ENCODE measurements at regions not wholly inside any gene's neighbourhood (a gene's known extent, or its start where the extent isn't known, plus 50 kb on each side); places are given as distances from the start of the nearest gene placed in this dataset.

- WGBS: 56% methylated on average over 7 of the region's 7 CpGs
- DNase-seq (ENCODE audit: low spot score): no peak
- no peaks in the 10 kb centered on the region for H3K27me3 ChIP-seq (ENCODE audit: control insufficient read depth in 4 of 4, insufficient read depth in 4 of 4, low read length in 3 of 4)
These were observed 265.5 kb downstream of the CYRIA start for GRCh38 chr2:16400127-16400623.

GRCh38 chr2:16398486-16399043, 267.1 kb downstream of the CYRIA start:
- Histone ChIP-seq H3K27me3 (ENCODE audit: control insufficient read depth in 4 of 4, insufficient read depth in 4 of 4, low read length in 3 of 4) (no peaks in the 10 kb centered on the region), H3K36me3 (ENCODE audit: control insufficient read depth in 4 of 4, insufficient read depth in 3 of 4, low read depth in 1 of 4, low read length in 3 of 4) (no peaks in the 10 kb centered on the region), H3K9ac (ENCODE audit: low read depth in 1 of 2, low read length in 2 of 2) (no peak overlapping the region), H3K4me1 (ENCODE audit: control insufficient read depth in 4 of 4, insufficient read depth in 4 of 4, low read length in 3 of 4) (no peaks in the 10 kb centered on the region), H3K4me3 (ENCODE audit: low read depth in 1 of 3, low read length in 3 of 3) (no peak overlapping the region), H3K27ac (ENCODE audit: low read depth in 1 of 2, low read length in 2 of 2) (no peak overlapping the region), H3K9me3 (ENCODE audit: control insufficient read depth in 4 of 4, low read length in 3 of 4) (no peaks in the 10 kb centered on the region)
- no peak for DNase-seq (ENCODE audit: low spot score)
- no peak for TF ChIP-seq MAX (IDR thresholded peaks at IDR 0.05)
- 91% methylated on average over 2 of the region's 2 CpGs for WGBS

More at GRCh38 chr2:16400127-16400623, 265.5 kb downstream of the CYRIA start:
- no peaks in the 10 kb centered on the region for H3K4me1 ChIP-seq (ENCODE audit: control insufficient read depth in 4 of 4, insufficient read depth in 4 of 4, low read length in 3 of 4)
- H3K27ac ChIP-seq (ENCODE audit: low read depth in 1 of 2, low read length in 2 of 2): no peak overlapping the region
- no peaks in the 10 kb centered on the region for H3K9me3 ChIP-seq (ENCODE audit: control insufficient read depth in 4 of 4, low read length in 3 of 4)
- TF ChIP-seq NR2F2 (IDR thresholded peaks at IDR 0.05) (no peak), RXRA (IDR thresholded peaks at IDR 0.05) (no peak), RAD21 (IDR thresholded peaks at IDR 0.05) (no peak), MAX (IDR thresholded peaks at IDR 0.05) (no peak), CTCF (IDR thresholded peaks at IDR 0.05; ENCODE audit: low read depth, low read length, missing input control) (no peak), EGR1 (IDR thresholded peaks at IDR 0.05; ENCODE audit: low read depth in 2 of 2) (no peak), REST (IDR thresholded peaks at IDR 0.05) (no peak), JUND (IDR thresholded peaks at IDR 0.05) (no peak), HNF4G (IDR thresholded peaks at IDR 0.05) (no peak), SP1 (IDR thresholded peaks at IDR 0.05) (no peak)
- no peaks in the 10 kb centered on the region for H3K36me3 ChIP-seq (ENCODE audit: control insufficient read depth in 4 of 4, insufficient read depth in 3 of 4, low read depth in 1 of 4, low read length in 3 of 4)
- H3K9ac ChIP-seq (ENCODE audit: low read depth in 1 of 2, low read length in 2 of 2): no peak overlapping the region
- no peak overlapping the region for H3K4me3 ChIP-seq (ENCODE audit: low read depth in 1 of 3, low read length in 3 of 3)
